ENCODE measurements at regions not wholly inside any gene's neighbourhood (a gene's known extent, or its start where the extent isn't known, plus 50 kb on each side); places are given as distances from the start of the nearest gene placed in this dataset.
"Not testable (repeated sequence)": the region's sequence is repeated elsewhere in the genome, so short reads cannot be mapped to it uniquely, and the experiment has no call there.

GRCh38 chr3:75960031-75960430 lies 174.7 kb upstream of the ZNF717 start:
- TF ChIP-seq CTCF, POLR2A (IDR thresholded peaks at IDR 0.05): not testable (repeated sequence)

Data from testis (tissue), 2 donors.